GM18517 (cell line): ENCODE measurements at regions not wholly inside any gene's neighbourhood (a gene's known extent, or its start where the extent isn't known, plus 50 kb on each side); places are given as distances from the start of the nearest gene placed in this dataset.

Experiments
- ATAC-seq: cut with Tn5 transposase; IDR thresholded peaks from one replicate; pipeline ENCODE4 v1.9.1; 2021; ENCODE audit warnings: mild to moderate bottlenecking, moderate library complexity; ENCODE audit not compliant: unreplicated experiment

GRCh38 chr13:63578796-63579195, 2163.1 kb upstream of the PCDH20 start:
- ATAC-seq, result no peak

- no peak for ATAC-seq
Measured at GRCh38 chr13:63567031-63567430, 2151.4 kb upstream of the PCDH20 start.

GRCh38 chr13:63554157-63554556, 2138.5 kb upstream of the PCDH20 start:
- no peak for ATAC-seq

- ATAC-seq, result no peak
Measured at GRCh38 chr13:63551731-63552130, 2136.1 kb upstream of the PCDH20 start.

- ATAC-seq, result no peak
Measured at GRCh38 chr13:63546524-63546923, 2130.9 kb upstream of the PCDH20 start.

GRCh38 chr13:63542770-63543169, 2127.1 kb upstream of the PCDH20 start:
- no peak for ATAC-seq

- no peak for ATAC-seq
Measured at GRCh38 chr13:63541336-63541735, 2125.7 kb upstream of the PCDH20 start.

- no peak for ATAC-seq
Measured at GRCh38 chr13:63540061-63540460, 2124.4 kb upstream of the PCDH20 start.

GRCh38 chr13:63517371-63517770, 2101.7 kb upstream of the PCDH20 start:
- no peak for ATAC-seq

- ATAC-seq, result no peak
Measured at GRCh38 chr13:63516124-63516523, 2100.5 kb upstream of the PCDH20 start.

GRCh38 chr13:63514886-63515285, 2099.2 kb upstream of the PCDH20 start:
- ATAC-seq, result no peak

- ATAC-seq, result no peak
Measured at GRCh38 chr13:63512095-63512494, 2096.4 kb upstream of the PCDH20 start.

GRCh38 chr13:63501702-63502101, 2086.1 kb upstream of the PCDH20 start:
- ATAC-seq, result no peak

- no peak for ATAC-seq
Measured at GRCh38 chr13:63497601-63498000, 2082.0 kb upstream of the PCDH20 start.

- ATAC-seq, result no peak
Measured at GRCh38 chr13:63492604-63493003, 2077.0 kb upstream of the PCDH20 start.

GRCh38 chr13:63490149-63490548, 2074.5 kb upstream of the PCDH20 start:
- no peak for ATAC-seq

GRCh38 chr13:63481334-63481733, 2065.7 kb upstream of the PCDH20 start:
- no peak for ATAC-seq

GRCh38 chr13:63472711-63473110, 2057.1 kb upstream of the PCDH20 start:
- no peak for ATAC-seq

- no peak for ATAC-seq
Measured at GRCh38 chr13:63463782-63464610, 2048.3 kb upstream of the PCDH20 start.

- ATAC-seq, result no peak
Measured at GRCh38 chr13:63460462-63461090, 2044.9 kb upstream of the PCDH20 start.

GRCh38 chr13:63457186-63457585, 2041.5 kb upstream of the PCDH20 start:
- ATAC-seq, result no peak

- no peak for ATAC-seq
Measured at GRCh38 chr13:63455938-63456337, 2040.3 kb upstream of the PCDH20 start.
